Activated T-helper 17 cell treated with anti-CD3 and anti-CD28 coated beads, Interleukin-2, amount 50 U/mL, for 72 hours (primary cell): ENCODE measurements at regions not wholly inside any gene's neighbourhood (a gene's known extent, or its start where the extent isn't known, plus 50 kb on each side); places are given as distances from the start of the nearest gene placed in this dataset.
A peak's percentile ranks its signal among the peaks of the same experiment; 100 is the strongest.
"Not testable (repeated sequence)": the region's sequence is repeated elsewhere in the genome, so short reads cannot be mapped to it uniquely, and the experiment has no call there.

ENCODE experiments used
- ATAC-seq: fragments of 150-1000 bp; cut with Tn5 transposase; replicated peaks from 2 replicates; pipeline ENCODE4 v1.10.0; 2021; ENCODE audit warnings: mild to moderate bottlenecking, moderate library complexity
- H3K27ac Mint-ChIP-seq: one replicate; pipeline ENCODE4 v1.8.0; 2022; ENCODE audit warnings: mixed read lengths
- H3K27me3 Mint-ChIP-seq: one replicate; pipeline ENCODE4 v1.8.0; 2022; ENCODE audit warnings: mixed read lengths
- H3K36me3 Mint-ChIP-seq: one replicate; pipeline ENCODE4 v1.8.0; 2022; ENCODE audit warnings: low read depth, mild to moderate bottlenecking, mixed read lengths
- H3K4me1 Mint-ChIP-seq: one replicate; pipeline ENCODE4 v1.8.0; 2022; ENCODE audit warnings: mixed read lengths
- H3K4me3 Mint-ChIP-seq: one replicate; pipeline ENCODE4 v1.8.0; 2022; ENCODE audit warnings: mild to moderate bottlenecking, mixed read lengths
- H3K9me3 Mint-ChIP-seq: one replicate; pipeline ENCODE4 v1.8.0; 2022; ENCODE audit warnings: mixed read lengths

DNA sequence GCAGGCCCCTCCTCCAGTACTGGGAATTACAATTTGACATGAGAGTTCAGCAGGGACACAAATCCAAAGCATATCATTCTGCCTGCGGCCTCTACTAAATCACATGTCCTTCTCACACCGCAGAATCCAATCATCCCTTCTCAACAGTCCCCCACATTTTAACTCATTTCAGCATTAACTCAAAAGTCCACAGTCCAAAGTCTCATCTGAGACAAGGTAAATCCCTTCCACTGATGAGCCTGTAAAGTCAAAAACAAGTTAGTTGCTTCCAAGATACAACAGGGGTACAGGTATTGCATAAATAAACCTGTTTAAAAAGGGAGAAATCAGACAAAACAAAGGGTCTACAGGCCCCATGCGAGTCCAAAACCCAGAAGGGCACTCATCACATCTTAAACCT lies 64.0 kb downstream of the EBNA1BP2 start:
- H3K4me1 Mint-ChIP-seq: no peaks in the 10 kb centered on the region
- no peak for ATAC-seq
- H3K27ac Mint-ChIP-seq: no peak overlapping the region
- H3K27me3 Mint-ChIP-seq: peaks cover 3% of the 10 kb centered on the region
- peaks cover 9% of the 10 kb centered on the region for H3K9me3 Mint-ChIP-seq
- no peaks in the 10 kb centered on the region for H3K36me3 Mint-ChIP-seq
- no peak overlapping the region for H3K4me3 Mint-ChIP-seq

DNA sequence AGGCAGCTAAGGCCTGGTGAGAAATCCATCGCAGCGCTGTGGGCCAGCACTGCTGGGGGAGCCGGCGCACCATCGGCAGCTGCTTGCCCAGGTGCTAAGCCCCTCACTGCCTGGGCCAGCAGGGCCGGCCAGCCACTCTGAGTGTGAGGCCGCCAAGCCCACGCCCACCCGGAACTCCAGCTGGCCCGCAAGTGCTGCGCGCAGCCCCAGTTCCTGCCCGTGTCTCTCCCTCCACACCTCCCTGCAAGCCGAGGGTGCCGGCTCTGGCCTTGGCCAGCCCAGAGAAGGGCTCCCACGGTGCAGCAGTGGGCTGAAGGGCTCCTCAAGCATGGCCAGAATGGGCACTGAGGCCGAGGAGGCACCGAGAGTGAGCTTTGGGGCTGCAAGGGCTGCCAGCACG lies 64.4 kb downstream of the EBNA1BP2 start:
- no peak overlapping the region for H3K4me3 Mint-ChIP-seq
- no peaks in the 10 kb centered on the region for H3K36me3 Mint-ChIP-seq
- no peak for ATAC-seq

DNA sequence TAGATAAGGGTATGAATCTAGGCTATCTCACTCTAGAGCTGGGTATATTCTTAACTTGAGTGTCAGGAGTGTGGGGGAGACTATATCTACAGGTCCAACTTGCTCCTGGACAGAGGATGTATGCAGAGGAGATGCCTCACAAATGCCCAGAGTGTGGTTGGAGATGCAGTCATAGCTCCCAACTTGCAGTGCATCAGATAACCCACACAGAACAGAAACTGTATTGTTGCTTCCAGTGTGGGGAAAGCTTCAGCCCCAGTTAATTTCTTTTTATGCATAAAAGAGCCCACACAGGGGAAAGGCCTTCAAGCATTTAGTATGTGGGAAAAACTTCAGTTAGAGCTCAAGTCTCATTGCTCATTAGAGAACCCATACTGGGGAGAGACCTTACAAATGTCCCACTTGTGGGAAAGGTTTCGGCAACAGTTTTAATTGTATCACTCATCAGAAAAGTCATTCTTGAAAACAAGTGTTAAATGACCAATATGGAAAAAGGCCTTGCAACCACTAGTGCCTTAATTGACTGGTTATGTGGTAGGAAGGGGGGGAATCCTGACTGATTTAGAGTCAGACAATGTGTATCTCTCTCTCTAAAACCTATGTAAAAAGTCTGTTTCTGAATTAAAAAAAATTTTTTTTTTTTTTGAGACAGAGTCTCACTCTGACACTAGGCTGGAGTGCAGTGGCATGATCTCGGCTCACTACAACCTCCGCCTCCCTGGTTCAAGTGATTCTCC lies 67.9 kb downstream of the EBNA1BP2 start:
- Mint-ChIP-seq H3K9me3 (no peaks in the 10 kb centered on the region), H3K27me3 (no peaks in the 10 kb centered on the region), H3K4me1 (no peaks in the 10 kb centered on the region), H3K27ac (no peak overlapping the region), H3K4me3 (no peak overlapping the region), H3K36me3 (no peaks in the 10 kb centered on the region)
- peak; percentile 74 for ATAC-seq

More for the DNA sequence above, 64.4 kb downstream of the EBNA1BP2 start:
- Mint-ChIP-seq H3K27ac (no peak overlapping the region), H3K9me3 (peaks cover 9% of the 10 kb centered on the region), H3K27me3 (no peaks in the 10 kb centered on the region), H3K4me1 (no peaks in the 10 kb centered on the region)

DNA sequence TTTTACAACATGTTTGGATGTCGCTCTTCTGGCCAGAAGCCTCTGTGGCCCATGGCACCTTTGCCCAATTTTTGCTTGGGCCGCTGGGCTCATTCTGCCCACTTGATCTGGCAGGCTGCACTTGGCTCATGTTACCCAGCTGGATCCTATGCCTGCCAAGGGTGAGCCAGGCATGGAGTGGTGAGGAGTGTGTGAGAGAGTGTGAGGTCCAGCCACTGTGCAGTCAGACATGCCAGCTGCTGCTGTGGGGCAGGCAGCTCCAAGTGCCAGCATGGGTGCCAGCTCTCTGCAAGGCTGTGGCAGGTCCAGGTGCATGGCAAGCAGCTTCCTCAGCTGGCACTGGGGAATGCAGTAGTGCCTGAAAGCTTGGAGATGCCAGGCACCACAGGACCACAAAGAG lies 71.0 kb downstream of the EBNA1BP2 start:
- H3K27ac Mint-ChIP-seq: no peak overlapping the region
- H3K36me3 Mint-ChIP-seq: no peaks in the 10 kb centered on the region
- no peak for ATAC-seq
- no peak overlapping the region for H3K4me3 Mint-ChIP-seq
- no peaks in the 10 kb centered on the region for H3K4me1 Mint-ChIP-seq
- no peaks in the 10 kb centered on the region for H3K27me3 Mint-ChIP-seq
- H3K9me3 Mint-ChIP-seq: no peaks in the 10 kb centered on the region

DNA sequence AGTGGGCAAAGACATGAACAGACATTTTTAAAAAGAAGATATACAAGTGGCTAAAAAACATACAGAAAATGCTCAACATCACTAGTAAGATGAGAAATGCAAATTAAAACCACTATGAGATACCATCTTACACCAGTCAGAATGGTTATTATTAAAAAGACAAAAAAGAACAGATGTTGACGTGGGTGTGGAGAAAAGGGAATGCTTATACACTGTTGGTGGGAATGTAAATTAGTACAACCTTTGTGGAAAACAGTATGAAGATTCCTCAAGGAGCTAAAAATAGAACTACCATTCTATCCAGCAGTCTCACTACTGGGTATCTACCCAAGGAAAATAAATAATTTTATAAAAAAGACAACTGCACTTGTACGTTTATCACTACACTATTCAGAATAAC lies 73.9 kb downstream of the EBNA1BP2 start:
- peaks cover 3% of the 10 kb centered on the region for H3K27me3 Mint-ChIP-seq
- no peak for ATAC-seq
- no peak overlapping the region for H3K4me3 Mint-ChIP-seq
- no peaks in the 10 kb centered on the region for H3K36me3 Mint-ChIP-seq
- no peaks in the 10 kb centered on the region for H3K9me3 Mint-ChIP-seq
- H3K27ac Mint-ChIP-seq: no peak overlapping the region
- no peaks in the 10 kb centered on the region for H3K4me1 Mint-ChIP-seq

DNA sequence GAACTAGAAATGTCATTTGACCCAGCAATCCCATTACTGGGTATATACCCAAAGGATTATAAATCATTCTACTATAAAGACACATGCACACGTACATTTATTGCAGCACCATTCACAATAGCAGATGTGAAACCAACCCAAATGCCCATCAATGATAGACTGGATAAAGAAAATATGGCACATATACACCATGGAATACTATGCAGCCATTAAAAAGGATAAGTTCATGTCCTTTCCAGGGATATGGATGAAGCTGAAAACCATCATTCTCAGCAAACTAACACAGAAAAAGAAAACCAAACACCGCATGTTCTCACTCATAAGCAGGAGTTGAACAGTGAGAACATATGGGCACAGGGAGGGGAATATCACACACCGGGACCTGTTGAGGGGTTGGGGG lies 75.6 kb downstream of the EBNA1BP2 start:
- H3K4me3 Mint-ChIP-seq, H3K36me3 Mint-ChIP-seq, H3K9me3 Mint-ChIP-seq, H3K27me3 Mint-ChIP-seq, H3K27ac Mint-ChIP-seq, H3K4me1 Mint-ChIP-seq, ATAC-seq: not testable (repeated sequence)

DNA sequence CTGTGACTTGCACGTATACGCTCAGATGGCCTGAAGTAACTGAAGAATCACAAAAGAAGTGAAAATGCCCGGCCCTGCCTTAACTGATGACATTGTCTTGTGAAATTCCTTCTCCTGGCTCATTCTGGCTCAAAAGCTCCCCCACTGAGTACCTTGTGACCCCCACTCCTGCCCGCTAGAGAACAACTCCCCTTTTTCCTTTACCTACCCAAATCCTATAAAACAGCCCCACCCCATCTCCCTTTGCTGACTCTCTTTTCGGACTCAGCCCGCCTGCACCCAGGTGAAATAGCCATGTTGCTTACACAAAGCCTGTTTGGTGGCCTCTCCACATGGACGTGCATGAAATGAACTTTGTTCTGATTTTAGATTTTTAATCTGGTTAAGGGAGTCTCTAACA lies 81.3 kb downstream of the EBNA1BP2 start:
- H3K9me3 Mint-ChIP-seq, H3K4me3 Mint-ChIP-seq, H3K36me3 Mint-ChIP-seq, ATAC-seq, H3K4me1 Mint-ChIP-seq, H3K27ac Mint-ChIP-seq: not testable (repeated sequence)
- peaks cover 28% of the 10 kb centered on the region for H3K27me3 Mint-ChIP-seq

DNA sequence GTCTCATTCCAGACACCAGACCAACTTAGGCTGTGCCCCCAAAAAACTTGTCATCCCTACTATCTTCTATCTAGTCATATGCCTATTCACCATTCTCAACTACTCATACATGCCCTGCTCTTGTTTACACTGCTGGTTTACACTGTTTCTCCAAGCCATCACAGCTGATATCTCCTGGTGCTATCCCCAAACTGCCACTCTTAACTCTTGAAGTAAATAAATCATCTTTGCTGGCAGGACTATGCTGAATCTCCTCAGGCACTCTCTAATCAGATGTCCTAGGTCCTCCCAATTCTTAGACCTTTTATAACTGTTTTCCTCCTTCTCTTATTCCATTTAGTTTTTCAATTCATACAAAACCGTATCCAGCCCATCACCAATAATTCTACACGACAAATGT lies 81.9 kb downstream of the EBNA1BP2 start:
- not testable (repeated sequence) for H3K36me3 Mint-ChIP-seq, ATAC-seq, H3K9me3 Mint-ChIP-seq, H3K4me3 Mint-ChIP-seq, H3K4me1 Mint-ChIP-seq, H3K27ac Mint-ChIP-seq
- peaks cover 28% of the 10 kb centered on the region for H3K27me3 Mint-ChIP-seq

DNA sequence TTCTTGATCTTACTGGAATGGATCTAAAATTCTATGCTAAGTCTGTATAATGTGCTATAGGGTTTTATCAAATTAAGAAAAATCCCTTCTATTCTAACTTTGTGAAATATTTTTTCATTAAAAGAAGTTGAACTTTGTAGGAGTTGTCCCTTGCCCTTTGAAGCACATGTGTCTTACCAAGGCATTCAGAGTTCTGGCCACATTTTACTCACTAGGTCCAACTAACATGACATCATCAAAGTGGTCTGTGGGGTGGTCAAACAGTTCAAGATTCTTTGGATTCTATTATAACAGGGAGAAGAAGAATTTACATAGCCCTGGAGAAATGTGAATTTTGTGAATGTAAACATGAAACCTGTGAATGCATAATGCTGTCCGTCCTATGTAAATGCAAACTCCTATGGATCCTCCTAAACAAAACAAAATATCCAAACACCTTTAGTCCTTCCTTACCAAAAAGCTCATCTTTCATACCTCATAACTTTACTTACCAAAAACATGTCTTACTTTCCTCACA lies 88.7 kb downstream of the EBNA1BP2 start:
- H3K36me3 Mint-ChIP-seq: no peaks in the 10 kb centered on the region

DNA sequence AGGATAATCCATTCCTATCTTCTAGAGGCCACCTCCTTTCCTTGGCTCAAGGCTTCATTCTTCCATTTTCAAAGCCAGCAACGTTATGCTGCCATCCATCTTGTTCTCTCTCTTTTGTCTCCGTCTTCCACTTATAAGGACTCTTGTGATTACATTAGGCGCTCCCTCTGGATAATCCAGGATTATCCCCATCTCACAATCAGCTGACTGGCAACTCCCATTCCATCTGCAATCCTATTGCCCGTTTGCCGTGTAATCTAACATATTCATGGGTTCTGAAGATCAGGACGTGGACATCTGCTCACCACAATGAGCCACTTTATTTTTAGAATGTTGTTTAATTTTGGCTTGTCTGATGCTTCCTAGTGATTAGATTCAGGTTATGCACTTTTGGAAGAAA lies 89.3 kb downstream of the EBNA1BP2 start:
- Mint-ChIP-seq H3K9me3 (no peaks in the 10 kb centered on the region), H3K27me3 (peaks cover 24% of the 10 kb centered on the region), H3K4me1 (no peaks in the 10 kb centered on the region), H3K27ac (no peak overlapping the region), H3K36me3 (no peaks in the 10 kb centered on the region), H3K4me3 (no peak overlapping the region)
- no peak for ATAC-seq

More for the DNA sequence above, 88.7 kb downstream of the EBNA1BP2 start:
- Mint-ChIP-seq H3K4me1 (no peaks in the 10 kb centered on the region), H3K27me3 (peaks cover 31% of the 10 kb centered on the region), H3K4me3 (no peak overlapping the region), H3K9me3 (no peaks in the 10 kb centered on the region), H3K27ac (no peak overlapping the region)
- no peak for ATAC-seq

DNA sequence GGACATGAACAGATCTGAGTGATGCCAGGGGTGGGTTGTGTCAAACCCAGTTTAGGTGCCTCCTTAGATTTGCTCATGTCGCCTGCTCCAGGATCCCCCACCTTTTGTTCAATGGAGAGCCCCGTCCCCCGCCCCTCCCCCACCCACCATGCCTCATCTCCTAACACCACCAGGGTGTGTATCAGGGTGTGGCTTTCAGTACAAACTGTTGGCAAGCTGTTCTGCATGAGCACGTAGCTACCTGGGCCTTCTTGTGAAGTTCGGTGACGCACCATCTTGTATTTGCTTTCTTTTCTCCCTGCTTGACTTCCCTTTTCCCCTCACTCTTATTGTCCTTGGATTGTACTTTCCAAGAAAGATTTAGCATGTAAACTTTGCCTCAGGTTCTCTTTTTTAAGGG lies 94.8 kb downstream of the EBNA1BP2 start:
- H3K4me3 Mint-ChIP-seq: no peak overlapping the region

DNA sequence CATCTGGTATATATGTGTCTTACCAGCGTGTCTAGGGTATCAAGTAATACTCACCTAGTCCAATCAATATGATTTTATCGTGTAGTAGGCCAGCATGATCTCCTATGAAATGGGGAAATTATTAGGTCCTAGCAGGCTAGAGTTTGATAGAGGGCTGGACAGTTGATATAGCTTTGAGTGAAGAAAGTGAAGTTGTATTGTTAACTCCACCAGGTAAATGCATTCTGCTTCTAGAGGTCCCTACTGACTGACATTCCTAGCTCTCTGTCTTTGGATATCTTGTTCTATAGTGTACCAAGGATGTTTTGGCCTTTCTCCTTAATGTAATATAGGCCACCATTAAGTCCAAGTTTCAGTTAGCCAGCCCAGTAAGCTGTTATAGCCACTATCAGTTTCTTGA lies 97.4 kb downstream of the EBNA1BP2 start:
- H3K9me3 Mint-ChIP-seq: no peaks in the 10 kb centered on the region
- ATAC-seq: no peak
- no peaks in the 10 kb centered on the region for H3K27me3 Mint-ChIP-seq
- H3K27ac Mint-ChIP-seq: no peak overlapping the region
- no peak overlapping the region for H3K4me3 Mint-ChIP-seq
- no peaks in the 10 kb centered on the region for H3K36me3 Mint-ChIP-seq
- H3K4me1 Mint-ChIP-seq: no peaks in the 10 kb centered on the region

More for the DNA sequence above, 94.8 kb downstream of the EBNA1BP2 start:
- Mint-ChIP-seq H3K36me3 (no peaks in the 10 kb centered on the region), H3K9me3 (no peaks in the 10 kb centered on the region), H3K4me1 (no peaks in the 10 kb centered on the region), H3K27me3 (peaks cover 3% of the 10 kb centered on the region), H3K27ac (no peak overlapping the region)
- no peak for ATAC-seq

DNA sequence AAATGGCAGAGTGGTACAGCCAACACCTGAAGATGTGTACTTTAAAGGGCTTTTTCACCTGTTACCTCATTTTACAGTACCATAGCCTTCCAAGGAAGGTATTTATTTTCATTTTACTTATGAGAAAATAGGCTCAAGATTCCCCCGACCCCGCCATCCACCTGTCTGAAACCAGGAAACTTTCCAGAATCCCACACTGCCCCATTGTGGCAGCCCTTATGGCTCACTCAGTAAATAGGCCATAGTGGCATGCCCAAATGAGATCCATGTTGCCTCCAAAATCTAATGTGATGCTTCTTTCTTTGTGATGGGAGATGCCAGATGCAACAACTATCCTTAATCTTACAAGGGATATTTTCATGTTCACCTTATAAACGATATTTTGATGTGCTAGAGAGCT lies 97.8 kb downstream of the EBNA1BP2 start:
- ATAC-seq: no peak
- Mint-ChIP-seq H3K4me1 (no peaks in the 10 kb centered on the region), H3K27ac (no peak overlapping the region), H3K27me3 (no peaks in the 10 kb centered on the region), H3K9me3 (no peaks in the 10 kb centered on the region), H3K4me3 (no peak overlapping the region), H3K36me3 (no peaks in the 10 kb centered on the region)

DNA sequence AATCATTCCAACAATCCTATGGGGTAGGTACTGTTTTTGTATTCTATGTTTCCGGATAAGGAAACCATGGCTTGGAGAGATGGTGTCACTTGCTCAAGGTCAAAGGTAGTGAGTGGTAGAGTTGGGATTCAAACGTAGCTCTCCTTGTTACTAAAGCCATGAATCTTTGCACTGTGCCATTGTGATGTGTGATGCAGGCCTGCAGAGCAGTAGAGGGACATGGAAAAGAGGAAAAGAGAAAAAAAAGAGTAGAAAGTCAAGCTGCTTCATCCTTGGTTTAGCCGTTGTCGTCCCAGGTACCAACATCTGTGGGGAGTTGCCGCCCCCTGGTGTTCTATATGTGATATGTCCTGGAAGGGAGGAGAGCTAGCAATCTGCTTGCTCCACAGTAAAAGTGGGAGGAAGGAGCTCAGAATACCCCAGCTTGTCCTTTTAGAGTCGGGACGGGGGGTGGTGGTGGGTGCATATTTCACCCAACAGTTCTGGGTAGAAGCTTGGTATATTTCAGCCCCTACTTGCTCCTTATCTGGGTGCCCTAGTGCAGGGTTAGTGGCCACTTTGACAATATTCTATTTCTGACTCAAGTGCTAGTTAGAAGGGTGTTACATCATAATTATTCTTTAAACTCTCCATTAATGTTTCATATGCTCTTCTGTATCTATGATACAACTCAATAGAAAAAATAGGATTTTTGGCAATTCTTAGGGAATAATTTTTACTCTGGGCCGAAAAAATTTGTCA lies 98.4 kb downstream of the EBNA1BP2 start:
- peak; percentile 95 for ATAC-seq
- Mint-ChIP-seq H3K27ac (no peak overlapping the region), H3K4me3 (no peak overlapping the region), H3K9me3 (no peaks in the 10 kb centered on the region), H3K4me1 (no peaks in the 10 kb centered on the region), H3K36me3 (no peaks in the 10 kb centered on the region), H3K27me3 (no peaks in the 10 kb centered on the region)

DNA sequence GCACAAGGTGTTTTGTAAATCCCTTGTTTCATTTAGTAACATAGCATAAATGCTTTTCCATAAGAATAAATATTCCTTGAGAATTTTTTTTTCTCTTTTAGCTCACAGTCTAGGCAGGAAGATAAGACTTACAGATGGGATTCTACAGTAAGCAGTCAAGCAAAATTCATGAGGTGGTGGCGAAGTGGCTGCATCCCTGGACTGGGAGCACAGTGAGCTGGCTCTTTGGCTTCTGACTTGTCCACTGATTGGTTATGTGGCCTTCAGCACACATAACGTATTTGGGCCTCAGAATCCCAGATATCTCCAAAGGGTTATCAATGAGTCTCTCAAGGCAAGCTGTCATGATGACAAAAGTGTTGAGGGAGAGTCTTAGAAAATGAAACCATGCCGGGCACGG lies 99.8 kb downstream of the EBNA1BP2 start:
- Mint-ChIP-seq H3K27ac (peak overlapping the region; percentile 85), H3K4me1 (no peaks in the 10 kb centered on the region), H3K9me3 (no peaks in the 10 kb centered on the region), H3K36me3 (no peaks in the 10 kb centered on the region), H3K4me3 (no peak overlapping the region), H3K27me3 (no peaks in the 10 kb centered on the region)
- ATAC-seq: no peak
